ENCODE measurements at regions not wholly inside any gene's neighbourhood (a gene's known extent, or its start where the extent isn't known, plus 50 kb on each side); places are given as distances from the start of the nearest gene placed in this dataset.

DNA sequence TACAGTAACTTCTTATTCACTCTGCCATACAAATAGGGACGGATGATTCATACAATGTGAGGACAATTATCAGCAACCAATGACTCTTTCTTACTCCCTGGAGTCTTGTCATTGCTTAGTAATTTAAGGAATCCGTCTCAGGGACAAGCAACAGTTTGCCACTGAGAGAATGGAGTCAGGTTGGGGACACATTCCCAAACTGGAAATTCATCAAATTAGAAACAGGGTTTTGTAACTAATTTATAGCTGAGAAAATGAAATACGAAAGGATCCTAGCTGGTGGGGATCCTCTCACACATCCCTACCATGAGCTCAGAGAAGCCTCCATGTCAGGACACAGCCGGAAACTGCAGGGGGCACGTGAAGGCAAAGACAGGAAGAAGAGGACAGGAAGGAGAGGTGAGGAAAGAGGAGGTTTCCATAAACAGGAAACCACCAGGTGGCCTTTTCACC, 50.4 kb upstream of the KDR start:
- DNase-seq = no peak

DNA sequence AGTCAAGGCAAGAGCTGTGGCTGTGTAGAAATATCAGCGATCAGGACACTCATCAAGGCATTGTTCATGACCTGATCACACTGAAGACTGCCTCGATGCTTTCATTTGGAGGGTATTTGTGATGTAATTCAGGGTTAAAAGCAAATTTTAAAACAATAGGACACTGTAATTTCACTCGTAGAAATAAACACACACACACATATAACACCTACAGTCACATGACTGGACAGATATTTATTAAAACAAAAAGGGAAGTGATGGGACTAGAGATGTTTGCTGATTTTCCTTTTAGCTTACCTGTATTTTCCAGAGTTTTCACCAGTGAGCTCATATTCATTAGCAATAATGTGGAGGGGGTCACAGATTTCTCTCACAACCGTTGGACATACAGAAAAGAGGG, 51.1 kb upstream of the KDR start:
- DNase-seq = no peak

- no peak for DNase-seq
Observed at GRCh38 chr4:55177461-55177860, 52.1 kb upstream of the KDR start.

DNA sequence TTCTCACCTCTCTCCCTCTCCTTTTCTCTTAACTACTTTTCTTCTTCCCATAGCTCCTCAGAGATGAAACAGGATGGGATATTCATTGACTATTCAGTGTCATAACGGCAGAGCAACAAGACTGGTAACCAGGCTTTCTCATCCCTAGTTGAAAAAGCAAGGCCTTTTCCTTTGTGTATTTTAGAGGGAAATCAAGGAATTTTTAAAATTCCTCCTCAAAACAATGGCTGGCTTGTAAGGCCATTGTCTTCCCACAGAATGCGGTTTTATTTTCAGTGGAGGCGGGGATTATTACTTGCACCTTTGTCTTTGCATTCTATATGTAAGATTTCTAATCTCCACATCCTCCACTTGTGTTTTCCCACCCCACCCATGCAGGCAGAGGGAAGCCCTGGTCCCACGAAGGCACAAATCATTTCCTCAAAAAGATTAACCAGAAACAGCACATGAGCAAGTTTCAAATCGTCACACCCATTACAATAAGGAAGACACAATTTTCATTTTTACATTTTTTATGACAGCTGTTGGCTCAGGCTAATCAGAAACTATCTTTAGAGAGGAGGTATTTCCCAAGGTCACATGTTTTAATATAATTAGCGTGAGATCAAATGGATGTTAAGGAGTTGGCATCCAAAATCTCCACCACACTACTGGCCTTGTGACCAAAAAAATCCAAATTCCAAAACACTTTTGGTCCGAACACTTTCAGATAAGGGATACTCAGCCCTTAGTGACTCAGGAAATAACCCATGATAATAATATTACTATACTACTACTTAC, 53.0 kb upstream of the KDR start:
- DNase-seq = no peak

DNA sequence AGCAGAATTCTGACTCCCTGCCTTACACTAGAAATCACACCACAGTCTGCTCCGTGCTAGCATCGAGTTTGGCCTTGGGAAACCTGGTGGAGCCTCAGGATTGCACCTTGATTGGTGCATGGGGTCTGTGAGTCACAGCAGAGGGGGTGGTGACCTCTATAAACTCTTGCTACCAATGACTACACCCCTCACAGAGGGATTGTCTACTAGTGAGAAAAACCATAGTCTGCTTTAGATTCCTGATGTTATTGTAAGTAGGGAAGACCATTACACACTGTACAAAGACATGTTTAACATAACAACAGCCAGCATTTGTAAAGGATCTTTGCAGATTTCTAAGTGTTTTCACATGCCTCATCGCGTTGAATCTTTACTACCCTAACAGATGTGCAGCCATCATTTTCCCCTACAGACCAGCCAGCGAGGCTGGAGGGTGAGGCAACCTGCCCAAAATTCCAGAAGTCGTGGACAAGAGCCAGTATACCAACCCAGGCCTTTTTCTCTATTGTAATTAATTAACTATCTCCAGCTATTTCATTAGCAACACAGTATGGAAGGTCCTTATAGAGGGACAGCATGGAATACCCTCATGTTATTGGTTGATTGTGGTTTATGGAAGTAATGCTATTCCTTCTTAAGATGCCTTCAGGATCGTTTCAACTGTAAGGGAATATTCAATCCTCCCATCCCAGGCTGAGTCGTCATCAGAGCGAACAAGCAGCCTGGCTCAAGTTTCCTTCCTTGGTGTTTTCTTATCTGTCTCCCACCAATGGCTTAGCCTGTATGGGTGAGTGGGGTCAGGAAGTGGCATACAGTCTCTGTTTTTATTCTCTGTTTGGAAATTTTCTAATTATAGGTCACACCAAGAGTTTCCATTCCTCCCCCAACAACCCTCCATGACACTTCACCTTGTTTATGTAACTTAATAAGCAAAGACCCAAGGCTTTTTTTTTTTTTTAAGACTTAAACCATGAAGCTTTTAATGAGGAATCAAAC, 55.9 kb upstream of the KDR start:
- DNase-seq = no peak

DNA sequence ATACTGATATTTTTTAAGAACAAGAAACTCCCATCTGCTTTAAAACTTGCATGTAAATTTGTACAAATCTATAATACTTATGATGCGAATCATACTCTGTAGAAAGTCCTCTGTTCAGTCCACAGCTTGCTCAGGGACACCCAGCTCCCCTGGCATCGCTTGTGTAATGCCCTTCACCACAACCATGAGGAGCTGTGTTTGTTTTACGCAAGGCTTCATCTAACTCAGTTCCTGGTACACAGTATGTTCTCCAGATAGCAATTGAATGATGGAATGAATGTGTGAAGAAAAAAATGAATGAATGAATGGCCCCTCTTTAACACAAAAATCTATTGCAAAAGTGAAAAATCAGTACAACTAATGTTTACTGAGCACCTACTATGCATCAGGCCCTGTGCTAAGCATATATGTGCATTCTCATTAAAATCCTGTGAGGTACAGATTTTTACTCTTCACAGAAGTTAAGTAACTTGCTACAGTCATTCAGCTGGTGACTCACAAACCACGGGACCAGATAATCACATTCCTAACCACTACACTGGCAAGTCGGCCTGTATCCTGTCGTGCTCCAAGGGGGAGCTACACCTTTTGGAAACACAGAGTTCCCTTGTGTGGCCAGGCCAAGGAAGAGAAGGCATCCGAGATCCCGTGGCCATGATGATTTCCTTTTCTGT, 58.7 kb upstream of the KDR start:
- DNase-seq = no peak

DNA sequence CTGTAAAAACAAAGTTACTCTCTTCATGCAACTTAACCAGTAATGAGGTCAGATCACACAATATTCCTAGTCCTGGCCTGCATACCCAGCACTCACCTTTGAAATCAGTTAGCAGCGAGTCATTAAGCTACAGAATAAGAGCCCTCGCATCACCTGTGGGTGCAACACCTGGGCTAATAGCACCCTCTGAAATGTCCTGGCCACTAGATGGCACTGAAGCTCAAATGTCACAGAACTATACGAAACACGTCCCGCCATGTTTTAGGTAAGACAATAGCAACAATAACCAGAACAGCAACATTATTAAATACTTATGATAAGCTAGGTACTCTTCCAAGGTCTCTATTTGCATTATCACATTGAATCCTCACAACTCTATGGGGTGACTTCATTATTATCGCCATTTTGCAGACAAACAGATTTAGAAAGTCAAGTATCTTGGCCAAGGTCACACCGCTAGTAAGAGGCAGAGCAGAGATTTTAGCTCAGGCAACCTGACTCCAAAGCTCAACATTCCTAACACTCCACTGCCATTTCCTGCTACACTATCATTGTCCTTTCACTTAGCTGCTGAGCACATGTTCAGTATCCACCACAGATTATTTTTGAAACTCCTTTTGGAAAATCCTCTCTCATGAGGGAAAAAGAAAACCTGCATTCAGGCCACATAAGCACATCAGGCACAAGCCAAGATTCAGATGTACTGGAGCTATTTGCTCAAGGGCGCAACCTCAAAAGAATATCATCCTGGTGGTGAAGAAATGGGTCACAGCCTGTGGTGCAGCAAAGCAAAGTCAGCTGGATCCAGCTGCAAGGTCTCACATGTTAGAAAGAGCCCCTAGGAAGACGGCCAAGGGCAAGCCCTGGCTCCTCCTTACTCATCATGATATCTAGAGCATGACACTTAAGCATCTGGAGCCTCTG, 59.5 kb upstream of the KDR start:
- DNase-seq = peak; percentile 29

DNA sequence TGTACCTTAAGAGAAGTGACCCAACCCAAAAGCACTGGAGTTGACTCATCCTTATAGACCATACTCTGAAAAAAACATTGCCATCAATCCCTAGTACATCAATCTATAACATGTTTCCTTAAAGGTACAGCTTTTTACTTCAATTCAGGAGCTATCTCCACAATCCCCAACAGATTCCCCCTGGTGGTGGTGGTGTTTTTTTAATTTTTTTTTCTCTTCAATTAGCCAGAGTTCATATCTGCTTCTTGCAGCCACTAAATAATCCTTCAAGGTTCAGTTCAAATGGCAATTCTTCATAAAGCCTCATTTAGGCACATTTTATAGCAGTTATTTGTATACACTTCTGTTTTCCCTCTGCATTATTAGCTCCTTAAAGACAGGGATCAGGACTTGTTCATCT, 60.7 kb upstream of the KDR start:
- DNase-seq = no peak

- no peak for DNase-seq
Observed at GRCh38 chr4:55186700-55187099, 61.3 kb upstream of the KDR start.

GRCh38 chr4:55214172-55214571, 88.8 kb upstream of the KDR start:
- DNase-seq = no peak

GRCh38 chr4:55215087-55215486, 89.7 kb upstream of the KDR start:
- no peak for DNase-seq

DNA sequence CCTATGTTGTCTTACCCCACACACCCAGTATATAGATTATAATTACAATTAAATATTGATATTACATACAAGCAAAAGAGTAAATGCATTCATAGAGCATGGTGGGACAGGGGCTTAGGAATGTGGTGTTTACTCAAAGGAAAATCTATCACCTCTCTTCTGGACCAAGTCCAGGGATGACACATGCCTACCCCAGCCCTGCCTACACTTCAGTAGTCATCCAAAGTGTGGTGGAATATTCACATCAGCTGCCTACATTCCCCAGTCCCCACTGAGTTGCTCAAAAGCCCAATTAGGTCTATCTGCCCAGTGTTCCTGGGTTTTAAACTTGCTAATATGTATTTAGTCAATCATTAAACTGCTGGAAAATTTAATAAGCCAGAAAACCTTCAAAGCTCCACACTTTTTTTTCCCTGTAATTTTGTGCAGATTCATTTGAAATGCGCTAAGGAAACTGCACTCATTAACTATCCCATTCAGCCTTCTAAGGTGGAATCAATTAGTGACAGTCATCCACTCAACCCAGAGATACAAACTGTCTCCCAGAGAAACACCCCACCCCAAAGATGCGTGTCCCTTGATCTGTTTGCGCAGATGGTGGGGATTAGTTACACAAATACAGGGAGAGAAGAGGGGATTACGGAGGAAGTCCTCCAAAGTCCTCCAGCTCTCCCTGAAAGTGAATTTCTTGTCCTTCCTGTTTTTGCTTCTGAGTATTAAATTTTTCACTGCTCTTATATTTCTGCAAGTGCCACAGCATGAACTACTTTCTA, 91.7 kb upstream of the KDR start:
- DNase-seq = no peak

DNA sequence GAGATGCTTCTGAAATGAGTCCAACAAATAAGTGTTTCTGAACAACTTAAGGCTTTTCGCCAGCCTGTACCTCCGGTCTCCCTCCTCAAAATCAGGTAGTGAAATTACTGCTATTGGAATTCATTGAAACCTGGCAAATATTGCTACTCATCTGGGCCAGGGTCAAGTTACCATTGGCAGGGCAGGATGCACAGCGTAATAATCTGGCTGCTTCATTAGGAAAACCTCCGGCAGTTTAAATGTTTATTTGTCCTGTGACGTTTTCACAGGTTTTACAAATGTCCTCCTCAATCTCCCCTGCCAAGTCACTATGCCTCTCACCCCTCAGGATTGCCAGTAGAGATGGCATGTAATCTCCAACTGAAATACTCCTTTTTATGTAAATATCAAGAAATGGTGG, 92.6 kb upstream of the KDR start:
- no peak for DNase-seq

- no peak for DNase-seq
Observed at GRCh38 chr4:55237839-55238238, 108.2 kb upstream of the SRD5A3 start.

DNA sequence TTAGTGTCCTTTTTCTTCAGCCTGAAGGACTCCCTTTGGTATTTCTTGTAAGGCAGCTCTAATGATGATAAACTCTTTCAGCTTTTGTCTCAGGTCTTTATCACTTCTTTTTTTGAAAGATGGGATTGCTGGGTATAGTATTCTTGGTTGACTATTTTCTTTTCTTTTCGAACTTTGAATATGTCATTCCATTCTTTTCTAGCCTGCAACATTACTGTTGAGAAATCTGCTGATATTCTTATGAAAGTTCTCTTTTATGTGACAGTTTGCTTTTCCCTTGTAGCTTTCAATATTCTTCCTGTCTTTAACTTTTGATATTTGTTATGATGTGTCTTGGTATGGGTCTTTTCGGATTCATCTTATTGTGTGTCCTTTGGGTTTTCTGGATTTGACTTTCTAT, 107.6 kb upstream of the SRD5A3 start:
- DNase-seq = no peak

DNA sequence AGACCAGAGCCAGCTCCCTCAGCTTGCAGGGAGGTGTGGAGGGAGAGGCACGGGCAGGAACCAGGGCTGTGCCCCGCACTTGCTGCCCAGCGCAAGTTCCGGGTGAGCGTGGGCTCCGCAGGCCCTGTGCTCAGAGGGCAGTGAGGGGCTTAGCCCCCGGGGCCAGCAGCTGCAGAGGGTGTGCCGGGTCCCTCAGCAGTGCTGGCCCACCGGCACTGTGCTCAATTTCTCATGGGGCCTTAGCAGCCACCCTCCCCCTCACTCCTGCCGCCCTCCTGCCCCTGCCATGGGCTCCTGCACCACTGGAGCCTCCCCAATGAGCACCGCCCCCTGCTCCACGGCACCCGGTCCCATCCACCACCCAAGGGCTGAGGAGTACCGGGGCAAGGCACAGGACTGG, 104.6 kb upstream of the SRD5A3 start:
- DNase-seq = no peak

DNA sequence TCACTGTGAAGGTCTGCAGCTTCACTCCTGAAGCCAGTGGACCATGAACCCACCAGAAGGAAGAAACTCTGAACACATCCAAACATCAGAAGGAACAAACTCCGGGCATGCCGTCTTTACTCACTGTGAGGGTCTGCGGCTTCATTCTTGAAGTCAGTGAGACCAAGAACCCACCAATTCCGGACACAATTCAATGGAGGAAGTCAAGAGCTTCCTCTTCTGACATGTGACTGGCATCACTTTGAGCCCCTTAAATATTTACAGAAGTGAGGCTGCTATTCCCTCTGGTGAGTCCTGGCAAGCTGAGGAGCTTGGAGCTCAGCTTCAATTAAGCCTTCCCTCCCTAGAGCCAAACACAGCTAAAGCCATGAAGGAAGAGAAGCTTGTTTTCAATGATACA, 103.5 kb upstream of the SRD5A3 start:
- DNase-seq = no peak

DNA sequence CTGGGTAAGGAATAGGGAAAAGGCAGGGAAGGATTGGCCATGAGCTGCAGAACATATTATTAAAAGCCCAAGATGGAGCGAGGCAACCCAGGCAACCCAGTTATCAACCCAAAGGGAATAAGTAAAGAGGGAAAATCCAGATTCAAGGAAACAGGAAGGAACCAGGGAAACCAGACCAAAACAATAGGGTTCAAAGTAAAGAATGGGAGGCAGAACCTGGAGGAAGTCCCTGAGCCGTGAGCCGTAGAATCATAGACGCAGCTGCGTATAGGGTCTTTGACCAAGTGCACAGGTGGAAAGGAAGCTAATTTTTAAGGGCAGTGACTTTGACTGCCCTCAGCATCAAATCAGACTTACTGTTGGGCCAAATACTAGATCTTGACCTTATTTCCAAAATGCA, 98.5 kb upstream of the SRD5A3 start:
- DNase-seq = no peak

DNA sequence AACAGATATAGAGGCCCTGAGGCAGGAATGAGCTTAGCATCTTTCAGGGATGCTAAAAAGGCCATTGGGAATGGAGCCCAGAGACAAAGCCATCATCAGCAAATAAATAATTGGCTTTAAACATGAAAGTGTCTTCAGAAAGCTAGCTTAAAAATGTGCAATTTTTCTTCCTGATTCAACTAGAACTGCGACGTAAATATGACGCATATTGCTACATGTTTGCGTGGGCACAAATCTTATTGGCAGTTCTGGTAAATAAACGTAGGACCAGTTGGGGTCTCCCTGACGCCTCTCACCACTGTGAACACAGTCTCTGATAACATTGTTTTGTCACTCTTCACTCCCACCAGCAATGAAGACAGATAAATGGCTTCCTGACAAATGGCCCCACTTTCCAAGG, 97.3 kb upstream of the SRD5A3 start:
- no peak for DNase-seq

DNA sequence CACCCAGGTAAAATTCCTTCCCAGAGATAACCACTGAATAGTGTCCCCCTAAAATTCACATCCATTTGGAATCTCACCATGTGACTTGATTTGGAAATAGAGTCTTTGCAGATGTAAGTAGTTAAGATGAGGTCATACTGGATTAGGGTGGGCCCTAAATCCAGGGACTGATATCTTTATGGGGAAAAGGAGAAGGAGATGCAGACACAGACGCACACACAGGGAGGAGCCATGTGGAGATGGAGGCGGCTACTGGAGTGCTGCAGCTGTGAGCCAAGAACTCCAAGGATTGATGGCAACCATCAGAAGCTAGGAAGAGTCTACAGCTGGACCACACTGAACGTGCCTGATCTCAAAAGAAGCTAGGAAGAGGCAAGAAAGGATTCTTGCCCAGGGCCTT, 96.6 kb upstream of the SRD5A3 start:
- DNase-seq = no peak

DNA sequence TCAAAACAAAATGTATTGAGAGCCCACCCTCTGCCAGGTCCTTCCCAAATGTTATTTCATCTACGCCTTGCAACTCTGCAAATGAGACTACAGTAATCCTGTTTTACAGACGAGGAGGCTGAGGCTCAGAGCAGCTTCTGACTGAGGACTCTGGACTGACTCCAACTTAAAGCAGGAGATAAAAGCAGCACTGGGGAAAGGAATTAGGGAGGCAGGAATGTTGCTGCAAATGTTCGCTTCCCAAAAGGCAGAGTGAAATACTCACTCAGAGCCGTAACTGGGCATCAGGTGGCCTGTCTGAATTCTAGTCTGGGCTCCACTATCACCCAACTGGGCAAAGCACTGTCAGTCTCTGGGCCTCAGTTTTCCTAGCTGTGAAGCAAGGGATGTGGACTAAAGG, 94.7 kb upstream of the SRD5A3 start:
- no peak for DNase-seq

DNA sequence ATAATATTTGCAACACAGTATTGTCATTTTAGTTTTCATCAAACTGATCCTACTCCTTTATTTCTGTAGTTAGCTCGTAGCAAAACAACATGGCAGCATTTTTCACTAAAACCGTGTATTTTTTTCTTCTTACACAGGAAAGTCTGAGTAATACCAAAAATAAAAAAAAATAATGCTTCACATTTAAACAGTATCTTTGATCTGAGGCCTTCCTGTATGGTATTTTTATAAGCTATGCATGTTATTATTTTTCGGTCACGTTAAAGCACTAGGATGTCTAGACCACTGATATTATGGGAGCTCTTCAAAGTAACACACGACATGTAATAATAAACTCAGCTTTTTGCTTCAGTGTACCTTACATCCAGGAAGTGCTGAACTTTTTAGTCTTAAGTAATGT, 94.1 kb upstream of the SRD5A3 start:
- no peak for DNase-seq
